Tibial artery (tissue), 4 donors: ENCODE measurements at regions not wholly inside any gene's neighbourhood (a gene's known extent, or its start where the extent isn't known, plus 50 kb on each side); places are given as distances from the start of the nearest gene placed in this dataset.

Source experiments
- DNase-seq, 2 donors: peaks; one replicate each; pipeline ENCODE4 v3.0.0-alpha.2; 2019
- H3K27ac ChIP-seq, 2 donors: fragments of 200-600 bp; sonication (generic) in 1 of 2; 1 replicate in 1 of 2; 2 replicates in 1 of 2; pipeline ENCODE4 v1.5.1; 2018 to 2019; ENCODE audit warnings: mild to moderate bottlenecking in 1 of 2
- H3K27me3 ChIP-seq, 2 donors: fragments of 200-600 bp; sonication (generic) in 1 of 2; one replicate each; pipeline versions ENCODE4 v1.5.1 to v1.6.0; 2016 to 2019
- H3K36me3 ChIP-seq, 3 donors: fragments of 200-600 bp; sonication (generic) in 2 of 3; one replicate each; pipeline ENCODE4 v1.5.1; 2016 to 2019; ENCODE audit warnings: mild to moderate bottlenecking in 2 of 3
- H3K4me1 ChIP-seq, 4 donors: fragments of 200-600 bp; sonication (generic) in 2 of 4; 1 replicate in 3 of 4; 2 replicates in 1 of 4; pipeline ENCODE4 v1.5.1; 2016 to 2019
- H3K4me3 ChIP-seq, 2 donors: fragments of 200-600 bp; sonication (generic) in 1 of 2; 1 replicate in 1 of 2; 2 replicates in 1 of 2; pipeline ENCODE4 v1.5.1; 2018 to 2019; ENCODE audit warnings: mild to moderate bottlenecking in 2 of 2
- H3K9me3 ChIP-seq, 3 donors: fragments of 200-600 bp; sonication (generic) in 1 of 3; one replicate each; pipeline ENCODE4 v1.5.1; 2016 to 2019
- CTCF ChIP-seq, 2 experiments: fragments of 200-600 bp in 1 of 2; fragments of 450-650 bp in 1 of 2; IDR thresholded peaks; one replicate each; pipeline ENCODE4 v1.5.1; 2017 to 2019; ENCODE audit warnings: antibody characterized with exemption in 2 of 2, mild to moderate bottlenecking in 1 of 2, moderate library complexity in 1 of 2
- intact Hi-C: fragments of 100-400 bp; cut with DNase I; formaldehyde crosslinking; loops from one replicate; pipeline ENCODE4 v1.15.0; 2023; ENCODE audit warnings: low total_unique reads

- Histone ChIP-seq H3K9me3 (no peaks in the 10 kb centered on the region), H3K4me1 (no peaks in the 10 kb centered on the region), H3K27me3 (no peaks in the 10 kb centered on the region), H3K36me3 (no peaks in the 10 kb centered on the region), H3K27ac (no peak overlapping the region), H3K4me3 (no peak overlapping the region)
- intact Hi-C loops: no loop called here
- TF ChIP-seq CTCF (IDR thresholded peaks at IDR 0.05): no peak
- no peak for DNase-seq
Observed at GRCh38 chr1:208919371-208919770, 664.1 kb upstream of the CAMK1G start.

GRCh38 chr1:208921259-208921658 is 662.3 kb upstream of the CAMK1G start:
- no peak for DNase-seq
- intact Hi-C loops: no loop called here
- no peak overlapping the region for H3K27ac ChIP-seq
- no peak overlapping the region for H3K4me3 ChIP-seq
- H3K36me3 ChIP-seq: no peaks in the 10 kb centered on the region
- no peaks in the 10 kb centered on the region for H3K9me3 ChIP-seq
- no peaks in the 10 kb centered on the region for H3K4me1 ChIP-seq
- no peaks in the 10 kb centered on the region for H3K27me3 ChIP-seq
- TF ChIP-seq CTCF (IDR thresholded peaks at IDR 0.05): no peak

- Histone ChIP-seq H3K36me3 (no peaks in the 10 kb centered on the region), H3K4me3 (no peak overlapping the region), H3K4me1 (no peaks in the 10 kb centered on the region), H3K27me3 (no peaks in the 10 kb centered on the region), H3K9me3 (no peaks in the 10 kb centered on the region), H3K27ac (no peak overlapping the region)
- DNase-seq: no peak
- TF ChIP-seq CTCF (IDR thresholded peaks at IDR 0.05): no peak
- intact Hi-C loops: no loop called here
Observed at GRCh38 chr1:208923456-208923855, 660.1 kb upstream of the CAMK1G start.

GRCh38 chr1:208923946-208924720 is 659.4 kb upstream of the CAMK1G start:
- Histone ChIP-seq H3K27ac (no peak overlapping the region), H3K4me1 (no peaks in the 10 kb centered on the region), H3K9me3 (no peaks in the 10 kb centered on the region), H3K4me3 (no peak overlapping the region), H3K36me3 (no peaks in the 10 kb centered on the region), H3K27me3 (no peaks in the 10 kb centered on the region)
- DNase-seq: no peak
- no peak for TF ChIP-seq CTCF (IDR thresholded peaks at IDR 0.05)
- intact Hi-C loops: no loop called here

- Histone ChIP-seq H3K9me3 (no peaks in the 10 kb centered on the region), H3K36me3 (no peaks in the 10 kb centered on the region), H3K4me3 (no peak overlapping the region), H3K27me3 (no peaks in the 10 kb centered on the region), H3K4me1 (no peaks in the 10 kb centered on the region), H3K27ac (no peak overlapping the region)
- no peak for TF ChIP-seq CTCF (IDR thresholded peaks at IDR 0.05)
- intact Hi-C loops: no loop called here
- no peak for DNase-seq
Observed at GRCh38 chr1:208924928-208925327, 658.6 kb upstream of the CAMK1G start.
